ENCODE measurements at regions not wholly inside any gene's neighbourhood (a gene's known extent, or its start where the extent isn't known, plus 50 kb on each side); places are given as distances from the start of the nearest gene placed in this dataset.
"Not testable (repeated sequence)": the region's sequence is repeated elsewhere in the genome, so short reads cannot be mapped to it uniquely, and the experiment has no call there.

DNA sequence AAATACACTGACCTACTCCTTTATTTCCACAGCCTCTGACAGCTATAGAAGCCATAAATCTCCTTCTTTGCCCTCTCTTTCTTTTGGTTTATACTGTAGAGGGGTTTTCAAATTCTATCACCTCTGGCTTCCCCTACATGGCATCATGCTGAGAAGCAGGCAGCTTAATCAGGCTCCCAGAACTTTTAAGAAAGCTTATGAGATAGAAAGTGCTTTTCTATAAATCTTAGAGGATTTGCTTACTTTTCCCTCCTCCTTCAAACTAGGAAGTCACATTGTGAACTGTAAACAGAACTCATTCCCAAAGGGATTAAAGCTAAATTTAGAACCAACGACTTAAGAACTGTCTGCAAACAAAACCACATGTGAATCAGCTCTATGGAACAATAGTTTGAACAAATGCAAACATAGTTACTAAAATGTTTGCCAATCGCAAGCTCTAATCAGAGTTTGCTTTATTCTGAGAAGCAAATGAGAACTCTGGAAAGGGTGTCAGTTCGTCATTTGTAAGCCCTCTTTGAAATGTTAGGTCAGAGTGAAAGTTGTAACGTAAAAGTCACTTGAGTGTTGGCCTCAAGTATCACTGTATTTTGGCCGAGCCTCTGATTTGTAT lies 344.1 kb downstream of the RFC3 start:
- no peak for ATAC-seq
- no peak overlapping the region for H3K27ac Mint-ChIP-seq
- H3K4me3 Mint-ChIP-seq, result no peak overlapping the region
- peaks cover 3% of the 10 kb centered on the region for H3K4me1 Mint-ChIP-seq
- H3K36me3 Mint-ChIP-seq, result no peaks in the 10 kb centered on the region
- H3K9me3 Mint-ChIP-seq, result no peaks in the 10 kb centered on the region
- peaks cover 15% of the 10 kb centered on the region for H3K27me3 Mint-ChIP-seq

DNA sequence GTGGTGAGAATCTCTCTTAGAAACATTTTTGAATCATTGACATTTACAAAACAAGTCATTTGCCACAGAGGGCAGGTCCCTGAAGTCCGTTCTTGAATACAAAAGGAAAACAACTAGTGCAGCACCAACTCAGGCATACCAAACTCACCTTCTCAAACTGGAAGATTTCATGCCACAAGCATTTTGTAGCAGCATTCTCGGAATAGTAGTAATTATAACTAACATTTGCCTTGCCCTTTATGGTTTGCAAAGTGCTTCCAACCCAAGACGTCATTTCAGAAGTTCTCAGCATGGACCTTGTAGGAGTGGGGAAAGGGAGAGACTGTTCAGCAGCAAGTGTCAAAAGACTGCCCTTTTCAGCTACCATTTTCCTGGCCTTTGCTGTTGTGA lies 344.6 kb downstream of the RFC3 start:
- ATAC-seq, result no peak
- Mint-ChIP-seq H3K27ac (no peak overlapping the region), H3K36me3 (no peaks in the 10 kb centered on the region), H3K4me1 (no peaks in the 10 kb centered on the region), H3K4me3 (no peak overlapping the region), H3K27me3 (peaks cover 15% of the 10 kb centered on the region), H3K9me3 (no peaks in the 10 kb centered on the region)

DNA sequence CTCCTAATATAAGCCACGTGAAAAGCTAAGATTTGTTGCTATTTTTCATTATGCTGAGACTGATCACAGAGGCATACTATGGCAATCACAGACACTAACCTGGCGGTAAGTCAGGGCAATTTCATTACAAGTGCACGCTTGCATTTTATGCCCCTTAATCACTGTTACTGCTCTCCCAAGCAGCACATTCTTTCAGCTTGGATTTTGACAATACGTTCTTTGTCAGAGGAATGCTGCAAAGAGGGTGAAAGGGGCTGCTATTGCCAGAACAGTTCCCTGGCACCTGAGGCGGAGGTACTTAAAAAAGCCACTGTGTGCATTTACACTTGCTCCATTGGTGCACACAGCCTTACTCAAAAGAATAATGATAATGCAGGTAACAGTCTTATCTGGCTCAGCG lies 346.6 kb downstream of the RFC3 start:
- H3K27ac Mint-ChIP-seq, result no peak overlapping the region
- H3K9me3 Mint-ChIP-seq, result no peaks in the 10 kb centered on the region
- H3K27me3 Mint-ChIP-seq, result peaks cover 7% of the 10 kb centered on the region
- H3K4me1 Mint-ChIP-seq, result no peaks in the 10 kb centered on the region
- no peak for ATAC-seq
- H3K36me3 Mint-ChIP-seq, result no peaks in the 10 kb centered on the region
- no peak overlapping the region for H3K4me3 Mint-ChIP-seq

DNA sequence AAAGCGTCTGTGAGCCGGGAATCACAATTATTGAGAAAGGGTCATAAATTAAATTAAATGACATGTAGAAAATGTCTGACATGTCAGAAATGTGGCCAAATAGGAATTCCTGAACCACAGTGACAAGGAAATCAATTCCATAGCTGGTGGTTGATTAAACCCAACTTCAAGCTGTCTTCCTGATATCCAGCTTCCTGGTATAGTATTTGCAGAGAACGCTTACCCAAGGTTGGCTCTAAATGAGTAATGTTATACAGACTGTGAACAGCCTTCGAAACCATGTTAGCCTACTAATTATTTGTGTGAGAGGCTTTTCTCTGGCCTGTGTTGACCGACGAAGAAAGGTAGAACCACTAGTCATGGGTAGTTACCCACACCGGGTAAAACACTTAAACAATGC lies 347.2 kb downstream of the RFC3 start:
- Mint-ChIP-seq H3K4me1 (no peaks in the 10 kb centered on the region), H3K4me3 (no peak overlapping the region), H3K9me3 (no peaks in the 10 kb centered on the region), H3K27ac (no peak overlapping the region), H3K27me3 (peaks cover under 1% of the 10 kb centered on the region), H3K36me3 (no peaks in the 10 kb centered on the region)
- ATAC-seq, result no peak

DNA sequence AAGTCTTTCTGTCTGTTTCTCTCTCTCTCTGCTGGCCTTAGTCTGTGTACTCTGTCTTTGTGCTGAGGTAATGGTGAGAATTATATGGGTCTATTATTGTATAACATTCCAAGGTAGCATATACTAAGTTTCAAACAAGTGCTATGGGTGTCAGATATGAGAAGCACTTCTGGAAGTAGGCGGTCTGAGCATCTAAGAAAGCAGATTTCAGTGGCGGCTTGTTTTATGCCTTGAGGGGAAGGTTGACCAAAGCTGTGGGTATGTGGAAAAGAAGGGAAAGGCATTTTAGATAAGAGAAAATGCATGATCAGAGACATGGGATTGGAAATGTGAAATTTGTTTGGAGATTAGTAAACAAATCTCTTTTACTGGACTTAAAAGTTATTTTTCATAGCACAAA lies 348.5 kb downstream of the RFC3 start:
- Mint-ChIP-seq H3K27me3 (no peaks in the 10 kb centered on the region), H3K4me3 (no peak overlapping the region), H3K36me3 (no peaks in the 10 kb centered on the region), H3K9me3 (no peaks in the 10 kb centered on the region), H3K4me1 (no peaks in the 10 kb centered on the region), H3K27ac (no peak overlapping the region)
- no peak for ATAC-seq

DNA sequence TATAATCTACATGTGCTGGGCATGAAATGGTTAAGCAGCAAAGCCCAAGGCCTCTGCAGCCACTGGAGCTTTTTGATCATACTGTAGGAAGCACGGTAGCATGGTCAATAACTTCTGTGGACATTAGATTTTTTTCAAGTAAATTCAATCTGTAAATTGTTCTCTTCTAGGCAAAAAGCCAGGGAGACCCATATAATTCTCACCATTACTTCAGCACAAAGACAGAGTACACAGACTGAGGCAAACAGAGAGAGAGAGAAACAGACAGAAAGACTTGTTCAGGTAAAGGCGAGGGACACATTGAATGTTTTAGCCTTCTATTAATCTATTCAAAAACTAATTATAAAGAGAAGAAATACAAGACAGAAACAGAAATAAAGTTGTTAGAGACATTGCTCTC lies 349.4 kb downstream of the RFC3 start:
- H3K27ac Mint-ChIP-seq, result no peak overlapping the region
- H3K4me1 Mint-ChIP-seq, result no peaks in the 10 kb centered on the region
- H3K4me3 Mint-ChIP-seq, result no peak overlapping the region
- no peak for ATAC-seq
- no peaks in the 10 kb centered on the region for H3K36me3 Mint-ChIP-seq
- no peaks in the 10 kb centered on the region for H3K9me3 Mint-ChIP-seq
- no peaks in the 10 kb centered on the region for H3K27me3 Mint-ChIP-seq

DNA sequence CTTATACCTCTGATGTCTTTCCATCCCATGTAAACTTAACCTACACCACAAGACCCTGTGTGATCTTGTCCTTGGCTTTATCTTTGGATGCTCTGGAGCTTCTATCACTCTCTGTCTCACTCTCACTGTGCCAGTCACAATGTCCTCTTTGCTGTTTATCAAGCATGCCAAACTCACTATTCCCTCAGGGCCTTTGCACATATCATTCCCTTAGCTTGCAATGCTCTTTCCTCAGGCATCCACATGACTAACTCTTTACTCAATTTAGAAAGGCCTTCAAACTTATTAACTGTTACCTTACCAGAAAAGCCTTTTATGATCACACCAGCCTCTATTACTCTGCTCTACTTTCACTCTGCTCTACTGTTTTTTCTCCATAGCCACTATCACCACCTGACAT lies 354.1 kb downstream of the RFC3 start:
- H3K27me3 Mint-ChIP-seq, result no peaks in the 10 kb centered on the region
- H3K4me3 Mint-ChIP-seq, result no peak overlapping the region
- no peaks in the 10 kb centered on the region for H3K4me1 Mint-ChIP-seq
- no peak for ATAC-seq
- no peak overlapping the region for H3K27ac Mint-ChIP-seq
- no peaks in the 10 kb centered on the region for H3K36me3 Mint-ChIP-seq
- H3K9me3 Mint-ChIP-seq, result no peaks in the 10 kb centered on the region

DNA sequence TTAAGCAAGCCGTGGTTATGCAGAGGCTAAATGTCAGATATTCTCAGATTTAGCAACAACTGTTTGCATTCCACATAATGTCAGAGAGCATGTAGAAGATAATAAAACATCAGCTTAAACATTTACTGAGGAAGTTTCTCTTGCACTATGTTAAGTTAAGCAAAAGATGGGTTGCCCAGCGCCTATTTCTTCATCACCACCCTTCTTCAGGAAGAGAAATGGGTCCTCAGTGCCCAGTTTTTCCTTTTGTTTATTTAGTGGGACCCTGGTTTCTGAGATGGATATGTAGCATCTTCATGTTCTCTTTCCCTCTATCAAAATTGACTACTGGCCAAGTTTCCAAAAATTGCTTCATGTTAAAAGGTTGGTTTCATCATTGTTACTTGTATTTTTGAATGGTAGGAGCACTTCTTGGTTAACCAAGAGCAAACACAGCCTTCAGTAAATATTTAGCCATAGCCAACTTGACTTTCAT lies 356.8 kb downstream of the RFC3 start:
- no peak overlapping the region for H3K4me3 Mint-ChIP-seq
- H3K36me3 Mint-ChIP-seq, result no peaks in the 10 kb centered on the region
- no peaks in the 10 kb centered on the region for H3K9me3 Mint-ChIP-seq
- H3K4me1 Mint-ChIP-seq, result no peaks in the 10 kb centered on the region
- ATAC-seq, result no peak
- no peaks in the 10 kb centered on the region for H3K27me3 Mint-ChIP-seq
- no peak overlapping the region for H3K27ac Mint-ChIP-seq

DNA sequence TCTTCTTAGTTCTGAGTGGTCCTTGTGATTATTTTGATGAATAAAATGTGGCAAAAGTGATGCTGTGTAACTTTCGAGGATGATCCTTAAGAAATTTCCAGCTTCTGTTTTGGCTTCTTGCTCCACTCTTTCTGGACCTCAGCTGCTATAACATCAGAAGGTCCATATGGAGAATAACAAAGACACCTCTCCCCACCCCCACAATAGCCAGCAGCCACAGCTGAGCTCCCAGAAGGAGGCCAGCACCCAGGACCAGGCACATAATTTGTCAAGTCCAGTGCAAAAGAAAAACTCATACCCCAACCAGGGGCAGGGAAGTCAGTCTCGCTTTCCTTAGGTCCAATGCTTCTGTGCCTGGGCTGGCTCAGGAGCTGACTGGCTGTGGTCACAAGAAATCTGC lies 357.6 kb downstream of the RFC3 start:
- Mint-ChIP-seq H3K27ac (no peak overlapping the region), H3K36me3 (no peaks in the 10 kb centered on the region), H3K27me3 (no peaks in the 10 kb centered on the region), H3K4me3 (no peak overlapping the region), H3K4me1 (no peaks in the 10 kb centered on the region), H3K9me3 (no peaks in the 10 kb centered on the region)
- no peak for ATAC-seq

DNA sequence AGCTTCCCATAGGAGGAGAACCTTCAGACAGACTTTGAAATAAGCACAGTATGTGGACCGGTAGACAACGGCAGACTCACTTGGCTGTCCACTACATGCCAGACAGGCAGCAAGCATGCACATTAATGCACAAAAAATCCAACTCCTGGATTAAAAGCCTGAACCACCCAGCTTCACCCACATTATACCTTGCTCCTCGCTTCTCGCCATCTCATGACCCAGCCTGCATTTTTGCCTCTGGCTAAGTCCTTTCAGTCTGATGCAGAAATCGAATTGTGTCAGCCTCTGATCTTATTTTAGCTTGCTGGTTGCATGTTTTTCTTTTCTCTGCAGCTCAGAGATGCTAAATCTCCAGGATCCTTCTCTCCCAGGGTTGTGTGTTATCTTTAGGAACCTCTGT lies 358.7 kb downstream of the RFC3 start:
- no peak overlapping the region for H3K4me3 Mint-ChIP-seq
- H3K27ac Mint-ChIP-seq, result no peak overlapping the region

DNA sequence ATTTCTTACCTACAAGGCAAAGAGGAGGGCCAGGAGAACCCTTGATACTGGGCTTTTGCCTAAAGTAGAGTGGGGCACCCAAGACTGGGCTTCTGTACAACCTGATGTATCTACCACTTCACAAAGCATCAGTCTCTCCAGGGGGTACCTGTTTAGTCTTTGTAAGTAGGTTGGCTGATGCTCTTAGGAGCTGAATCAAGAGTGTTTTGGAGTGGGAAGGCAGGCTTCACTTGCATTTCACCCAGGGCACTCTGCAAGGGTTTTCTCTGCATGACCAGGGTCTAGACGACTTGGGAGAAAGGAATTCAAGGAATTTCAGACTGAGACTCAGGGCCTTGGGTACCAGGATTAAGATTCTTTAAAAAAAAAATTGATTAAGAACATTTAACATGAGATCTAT lies 361.5 kb downstream of the RFC3 start:
- Mint-ChIP-seq H3K4me1 (no peaks in the 10 kb centered on the region), H3K4me3 (no peak overlapping the region), H3K36me3 (no peaks in the 10 kb centered on the region), H3K27ac (no peak overlapping the region), H3K9me3 (no peaks in the 10 kb centered on the region), H3K27me3 (no peaks in the 10 kb centered on the region)
- ATAC-seq, result no peak

More for the DNA sequence above, 358.7 kb downstream of the RFC3 start:
- H3K9me3 Mint-ChIP-seq, result no peaks in the 10 kb centered on the region
- no peaks in the 10 kb centered on the region for H3K4me1 Mint-ChIP-seq
- H3K36me3 Mint-ChIP-seq, result no peaks in the 10 kb centered on the region
- ATAC-seq, result no peak
- H3K27me3 Mint-ChIP-seq, result no peaks in the 10 kb centered on the region

DNA sequence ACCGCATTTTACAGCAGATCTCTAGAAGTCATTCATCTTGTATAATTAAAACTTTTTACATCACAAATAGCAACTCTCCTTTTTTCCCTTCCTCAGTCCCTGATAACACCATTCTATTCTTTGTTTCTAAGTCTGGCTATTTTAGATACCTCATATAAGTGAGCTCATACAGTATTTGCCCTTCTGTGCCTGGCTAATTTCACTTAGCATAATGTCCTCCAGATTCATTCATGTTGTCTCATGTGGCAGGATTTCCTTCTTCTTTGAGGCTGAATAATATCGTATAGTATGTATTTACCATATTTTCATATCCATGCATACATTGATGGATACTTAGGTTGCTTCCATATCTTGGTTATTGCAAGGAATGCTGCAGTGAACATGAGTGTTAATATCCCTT lies 362.0 kb downstream of the RFC3 start:
- H3K27me3 Mint-ChIP-seq, result no peaks in the 10 kb centered on the region
- H3K36me3 Mint-ChIP-seq, result no peaks in the 10 kb centered on the region
- no peak overlapping the region for H3K4me3 Mint-ChIP-seq
- no peak for ATAC-seq
- no peaks in the 10 kb centered on the region for H3K4me1 Mint-ChIP-seq
- H3K9me3 Mint-ChIP-seq, result no peaks in the 10 kb centered on the region
- no peak overlapping the region for H3K27ac Mint-ChIP-seq

DNA sequence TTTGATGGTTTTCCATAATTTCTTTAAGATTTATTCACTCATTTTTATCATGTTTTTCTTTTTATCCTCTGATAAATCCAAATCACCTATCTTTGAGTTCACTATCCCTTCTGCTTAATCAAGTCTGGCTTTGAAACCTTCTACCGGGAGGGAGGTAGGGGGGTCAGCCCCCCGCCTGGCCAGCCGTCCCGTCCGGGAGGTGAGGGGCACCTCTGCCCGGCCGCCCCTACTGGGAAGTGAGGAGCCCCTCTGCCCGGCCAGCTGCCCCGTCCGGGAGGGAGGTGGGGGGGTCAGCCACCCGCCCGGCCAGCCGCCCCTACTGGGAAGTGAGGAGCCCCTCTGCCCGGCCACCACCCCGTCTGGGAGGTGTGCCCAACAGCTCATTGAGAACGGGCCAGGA lies 363.3 kb downstream of the RFC3 start:
- H3K4me1 Mint-ChIP-seq, H3K36me3 Mint-ChIP-seq, H3K9me3 Mint-ChIP-seq, ATAC-seq, H3K27ac Mint-ChIP-seq, H3K27me3 Mint-ChIP-seq, H3K4me3 Mint-ChIP-seq: not testable (repeated sequence)

DNA sequence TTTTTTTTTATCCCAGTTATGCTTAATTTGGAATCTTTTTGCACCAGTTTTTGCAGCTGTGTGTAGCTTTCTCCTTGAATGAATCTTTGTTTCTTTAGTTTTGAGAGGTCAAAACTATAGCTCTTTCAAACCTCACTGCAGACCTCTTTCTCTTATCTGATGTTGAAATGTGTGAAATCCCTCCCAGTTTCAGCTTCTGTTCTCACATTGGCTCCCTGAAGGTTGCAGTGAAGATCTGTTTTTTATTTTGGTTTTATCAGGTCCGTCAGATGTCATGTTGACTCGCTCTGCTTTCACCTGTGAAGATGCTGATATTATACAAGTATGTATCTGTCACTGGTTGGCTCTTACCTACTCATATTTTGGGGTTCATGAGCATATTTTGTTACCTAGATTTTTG lies 372.0 kb downstream of the RFC3 start:
- Mint-ChIP-seq H3K4me3 (no peak overlapping the region), H3K36me3 (no peaks in the 10 kb centered on the region), H3K27ac (no peak overlapping the region), H3K4me1 (no peaks in the 10 kb centered on the region), H3K9me3 (peaks cover 5% of the 10 kb centered on the region), H3K27me3 (no peaks in the 10 kb centered on the region)
- ATAC-seq, result no peak

DNA sequence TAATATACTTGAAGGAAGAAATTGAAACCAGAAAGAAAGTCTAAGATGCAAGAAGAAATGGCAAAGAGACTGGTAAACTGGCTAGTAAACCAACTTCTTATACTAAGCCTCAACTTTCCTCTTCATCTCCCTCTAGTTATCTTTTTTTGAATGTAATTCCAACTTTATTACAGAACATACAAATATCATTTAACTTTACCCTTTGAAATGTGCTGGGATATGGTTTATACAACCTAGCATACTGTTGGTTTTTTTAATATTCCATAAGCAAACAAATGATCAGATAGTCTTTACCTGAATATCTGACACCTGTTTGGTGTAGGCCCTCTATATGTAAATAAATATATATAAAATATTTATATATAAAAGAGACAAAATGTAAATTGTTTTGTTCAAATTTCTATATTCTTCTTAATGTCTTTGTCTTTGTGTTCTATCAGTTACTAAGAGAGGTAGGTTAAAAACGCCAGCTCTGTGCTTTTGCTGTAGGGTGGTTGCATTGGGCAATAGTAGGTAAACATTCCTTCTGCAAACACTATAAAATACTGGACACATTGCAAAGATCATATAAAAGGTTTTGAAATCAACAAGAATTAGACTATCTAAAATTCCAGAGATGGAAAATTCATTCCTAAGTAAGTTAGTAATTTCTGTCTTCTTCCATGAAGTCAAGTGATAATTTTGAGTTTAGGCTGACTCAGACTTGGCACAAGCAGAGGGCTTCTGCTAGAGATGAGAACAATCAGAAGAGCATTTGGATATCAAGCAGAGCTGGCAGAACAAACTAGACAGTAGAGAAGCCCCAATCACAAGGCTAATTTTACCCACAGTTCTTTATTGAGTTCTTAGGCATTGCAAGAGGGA lies 383.3 kb downstream of the RFC3 start:
- H3K9me3 Mint-ChIP-seq, result peaks cover 3% of the 10 kb centered on the region
- H3K4me1 Mint-ChIP-seq, result no peaks in the 10 kb centered on the region
- H3K27me3 Mint-ChIP-seq, result no peaks in the 10 kb centered on the region
- no peak overlapping the region for H3K27ac Mint-ChIP-seq
- H3K4me3 Mint-ChIP-seq, result no peak overlapping the region
- no peak for ATAC-seq
- H3K36me3 Mint-ChIP-seq, result no peaks in the 10 kb centered on the region

DNA sequence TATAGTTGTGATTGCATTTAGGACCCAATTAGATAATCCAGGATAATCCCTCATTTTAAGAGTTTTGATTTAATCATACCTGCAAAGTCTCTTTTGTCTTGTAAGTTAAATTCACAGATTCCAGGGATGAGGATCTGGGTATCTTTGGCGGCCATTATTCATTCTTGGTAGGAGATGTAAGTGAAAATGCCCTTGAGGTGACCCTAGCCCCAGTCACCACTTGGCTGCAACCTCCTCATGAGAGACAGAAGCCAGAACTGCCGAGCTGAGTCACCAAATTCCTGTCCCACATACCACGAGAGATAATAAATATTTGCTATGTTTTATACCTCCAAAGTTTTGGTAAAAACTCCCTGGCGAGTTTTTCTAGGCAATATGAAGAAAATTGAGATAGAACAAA lies 389.4 kb downstream of the RFC3 start:
- no peak overlapping the region for H3K27ac Mint-ChIP-seq

More for the DNA sequence above, 389.4 kb downstream of the RFC3 start:
- no peak overlapping the region for H3K4me3 Mint-ChIP-seq
- H3K36me3 Mint-ChIP-seq, result no peaks in the 10 kb centered on the region
- no peaks in the 10 kb centered on the region for H3K4me1 Mint-ChIP-seq
- H3K9me3 Mint-ChIP-seq, result no peaks in the 10 kb centered on the region
- no peak for ATAC-seq
- H3K27me3 Mint-ChIP-seq, result no peaks in the 10 kb centered on the region
